ENCODE measurements at regions not wholly inside any gene's neighbourhood (a gene's known extent, or its start where the extent isn't known, plus 50 kb on each side); places are given as distances from the start of the nearest gene placed in this dataset.

DNA sequence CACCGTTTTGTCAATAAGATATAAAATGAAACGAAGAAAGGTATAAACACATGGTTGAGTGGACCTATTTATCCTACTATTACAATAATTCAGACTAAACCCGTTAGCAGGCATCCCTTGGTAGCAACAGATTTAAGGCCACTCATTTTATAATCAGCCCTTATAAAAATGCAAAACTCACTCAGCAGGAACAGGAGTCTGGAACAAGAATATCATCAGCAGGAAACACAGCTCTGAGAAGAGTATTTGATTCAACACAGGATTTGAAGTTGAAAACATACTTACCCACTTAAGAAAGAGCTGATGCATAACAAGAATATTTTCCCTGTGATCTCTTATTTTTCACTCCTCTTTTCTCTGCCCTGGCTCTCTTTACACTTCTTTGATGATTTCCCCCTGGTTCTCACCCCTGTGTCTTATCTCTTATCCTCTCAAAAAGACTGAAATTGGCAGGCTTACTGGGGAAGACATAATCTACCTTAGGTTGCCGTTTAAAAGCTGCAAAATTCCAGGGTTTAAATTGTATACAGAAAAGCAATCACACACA lies 1722.7 kb downstream of the SLITRK5 start:
- ATAC-seq (no peak), DNase-seq (ENCODE audit: low spot score) (no peak)
- no peaks in the 10 kb centered on the region for H3K9me2 ChIP-seq (ENCODE audit: insufficient read depth)
- H3K4me1 ChIP-seq (ENCODE audit: insufficient read depth): 0 out of 2 replicates have a peak, but pooled peaks cover 8% of the 10 kb centered on the region
- TF ChIP-seq EZH2 (IDR thresholded peaks at IDR 0.05; ENCODE audit: low read depth, unreplicated experiment) (no peak), JUNB (IDR thresholded peaks at IDR 0.05; ENCODE audit: unreplicated experiment) (no peak), EZH2phosphoT487 (IDR thresholded peaks at IDR 0.05; ENCODE audit: unreplicated experiment) (no peak), ZNF331 (CRISPR knock-in tag; IDR thresholded peaks at IDR 0.05; ENCODE audit: low read depth) (no peak), POLR2AphosphoS5 (IDR thresholded peaks at IDR 0.05; ENCODE audit: low read depth) (no peak), CREB1 (CRISPR knock-in tag; IDR thresholded peaks at IDR 0.05; ENCODE audit: low read depth) (no peak), ZNF114 (CRISPR knock-in tag; IDR thresholded peaks at IDR 0.05) (no peak), NANOG (IDR thresholded peaks at IDR 0.05; ENCODE audit: borderline replicate concordance) (no peak), STAT1 (IDR thresholded peaks at IDR 0.05; ENCODE audit: unreplicated experiment) (no peak)
- TF ChIP-seq, protein P1, sequence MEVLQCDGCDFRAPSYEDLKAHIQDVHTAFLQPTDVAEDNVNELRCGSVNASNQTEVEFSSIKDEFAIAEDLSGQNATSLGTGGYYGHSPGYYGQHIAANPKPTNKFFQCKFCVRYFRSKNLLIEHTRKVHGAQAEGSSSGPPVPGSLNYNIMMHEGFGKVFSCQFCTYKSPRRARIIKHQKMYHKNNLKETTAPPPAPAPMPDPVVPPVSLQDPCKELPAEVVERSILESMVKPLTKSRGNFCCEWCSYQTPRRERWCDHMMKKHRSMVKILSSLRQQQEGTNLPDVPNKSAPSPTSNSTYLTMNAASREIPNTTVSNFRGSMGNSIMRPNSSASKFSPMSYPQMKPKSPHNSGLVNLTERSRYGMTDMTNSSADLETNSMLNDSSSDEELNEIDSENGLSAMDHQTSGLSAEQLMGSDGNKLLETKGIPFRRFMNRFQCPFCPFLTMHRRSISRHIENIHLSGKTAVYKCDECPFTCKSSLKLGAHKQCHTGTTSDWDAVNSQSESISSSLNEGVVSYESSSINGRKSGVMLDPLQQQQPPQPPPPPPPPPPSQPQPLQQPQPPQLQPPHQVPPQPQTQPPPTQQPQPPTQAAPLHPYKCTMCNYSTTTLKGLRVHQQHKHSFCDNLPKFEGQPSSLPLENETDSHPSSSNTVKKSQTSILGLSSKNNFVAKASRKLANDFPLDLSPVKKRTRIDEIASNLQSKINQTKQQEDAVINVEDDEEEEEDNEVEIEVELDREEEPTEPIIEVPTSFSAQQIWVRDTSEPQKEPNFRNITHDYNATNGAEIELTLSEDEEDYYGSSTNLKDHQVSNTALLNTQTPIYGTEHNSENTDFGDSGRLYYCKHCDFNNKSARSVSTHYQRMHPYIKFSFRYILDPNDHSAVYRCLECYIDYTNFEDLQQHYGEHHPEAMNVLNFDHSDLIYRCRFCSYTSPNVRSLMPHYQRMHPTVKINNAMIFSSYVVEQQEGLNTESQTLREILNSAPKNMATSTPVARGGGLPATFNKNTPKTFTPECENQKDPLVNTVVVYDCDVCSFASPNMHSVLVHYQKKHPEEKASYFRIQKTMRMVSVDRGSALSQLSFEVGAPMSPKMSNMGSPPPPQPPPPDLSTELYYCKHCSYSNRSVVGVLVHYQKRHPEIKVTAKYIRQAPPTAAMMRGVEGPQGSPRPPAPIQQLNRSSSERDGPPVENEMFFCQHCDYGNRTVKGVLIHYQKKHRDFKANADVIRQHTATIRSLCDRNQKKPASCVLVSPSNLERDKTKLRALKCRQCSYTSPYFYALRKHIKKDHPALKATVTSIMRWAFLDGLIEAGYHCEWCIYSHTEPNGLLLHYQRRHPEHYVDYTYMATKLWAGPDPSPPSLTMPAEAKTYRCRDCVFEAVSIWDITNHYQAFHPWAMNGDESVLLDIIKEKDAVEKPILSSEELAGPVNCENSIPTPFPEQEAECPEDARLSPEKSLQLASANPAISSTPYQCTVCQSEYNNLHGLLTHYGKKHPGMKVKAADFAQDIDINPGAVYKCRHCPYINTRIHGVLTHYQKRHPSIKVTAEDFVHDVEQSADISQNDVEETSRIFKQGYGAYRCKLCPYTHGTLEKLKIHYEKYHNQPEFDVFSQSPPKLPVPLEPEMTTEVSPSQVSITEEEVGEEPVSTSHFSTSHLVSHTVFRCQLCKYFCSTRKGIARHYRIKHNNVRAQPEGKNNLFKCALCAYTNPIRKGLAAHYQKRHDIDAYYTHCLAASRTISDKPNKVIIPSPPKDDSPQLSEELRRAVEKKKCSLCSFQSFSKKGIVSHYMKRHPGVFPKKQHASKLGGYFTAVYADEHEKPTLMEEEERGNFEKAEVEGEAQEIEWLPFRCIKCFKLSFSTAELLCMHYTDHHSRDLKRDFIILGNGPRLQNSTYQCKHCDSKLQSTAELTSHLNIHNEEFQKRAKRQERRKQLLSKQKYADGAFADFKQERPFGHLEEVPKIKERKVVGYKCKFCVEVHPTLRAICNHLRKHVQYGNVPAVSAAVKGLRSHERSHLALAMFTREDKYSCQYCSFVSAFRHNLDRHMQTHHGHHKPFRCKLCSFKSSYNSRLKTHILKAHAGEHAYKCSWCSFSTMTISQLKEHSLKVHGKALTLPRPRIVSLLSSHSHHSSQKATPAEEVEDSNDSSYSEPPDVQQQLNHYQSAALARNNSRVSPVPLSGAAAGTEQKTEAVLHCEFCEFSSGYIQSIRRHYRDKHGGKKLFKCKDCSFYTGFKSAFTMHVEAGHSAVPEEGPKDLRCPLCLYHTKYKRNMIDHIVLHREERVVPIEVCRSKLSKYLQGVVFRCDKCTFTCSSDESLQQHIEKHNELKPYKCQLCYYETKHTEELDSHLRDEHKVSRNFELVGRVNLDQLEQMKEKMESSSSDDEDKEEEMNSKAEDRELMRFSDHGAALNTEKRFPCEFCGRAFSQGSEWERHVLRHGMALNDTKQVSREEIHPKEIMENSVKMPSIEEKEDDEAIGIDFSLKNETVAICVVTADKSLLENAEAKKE (CRISPR knock-in tag; IDR thresholded peaks at IDR 0.05): no peak
- TF ChIP-seq, protein P2, sequence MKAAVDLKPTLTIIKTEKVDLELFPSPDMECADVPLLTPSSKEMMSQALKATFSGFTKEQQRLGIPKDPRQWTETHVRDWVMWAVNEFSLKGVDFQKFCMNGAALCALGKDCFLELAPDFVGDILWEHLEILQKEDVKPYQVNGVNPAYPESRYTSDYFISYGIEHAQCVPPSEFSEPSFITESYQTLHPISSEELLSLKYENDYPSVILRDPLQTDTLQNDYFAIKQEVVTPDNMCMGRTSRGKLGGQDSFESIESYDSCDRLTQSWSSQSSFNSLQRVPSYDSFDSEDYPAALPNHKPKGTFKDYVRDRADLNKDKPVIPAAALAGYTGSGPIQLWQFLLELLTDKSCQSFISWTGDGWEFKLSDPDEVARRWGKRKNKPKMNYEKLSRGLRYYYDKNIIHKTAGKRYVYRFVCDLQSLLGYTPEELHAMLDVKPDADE (IDR thresholded peaks at IDR 0.05): no peak
- TF ChIP-seq, protein P3, sequence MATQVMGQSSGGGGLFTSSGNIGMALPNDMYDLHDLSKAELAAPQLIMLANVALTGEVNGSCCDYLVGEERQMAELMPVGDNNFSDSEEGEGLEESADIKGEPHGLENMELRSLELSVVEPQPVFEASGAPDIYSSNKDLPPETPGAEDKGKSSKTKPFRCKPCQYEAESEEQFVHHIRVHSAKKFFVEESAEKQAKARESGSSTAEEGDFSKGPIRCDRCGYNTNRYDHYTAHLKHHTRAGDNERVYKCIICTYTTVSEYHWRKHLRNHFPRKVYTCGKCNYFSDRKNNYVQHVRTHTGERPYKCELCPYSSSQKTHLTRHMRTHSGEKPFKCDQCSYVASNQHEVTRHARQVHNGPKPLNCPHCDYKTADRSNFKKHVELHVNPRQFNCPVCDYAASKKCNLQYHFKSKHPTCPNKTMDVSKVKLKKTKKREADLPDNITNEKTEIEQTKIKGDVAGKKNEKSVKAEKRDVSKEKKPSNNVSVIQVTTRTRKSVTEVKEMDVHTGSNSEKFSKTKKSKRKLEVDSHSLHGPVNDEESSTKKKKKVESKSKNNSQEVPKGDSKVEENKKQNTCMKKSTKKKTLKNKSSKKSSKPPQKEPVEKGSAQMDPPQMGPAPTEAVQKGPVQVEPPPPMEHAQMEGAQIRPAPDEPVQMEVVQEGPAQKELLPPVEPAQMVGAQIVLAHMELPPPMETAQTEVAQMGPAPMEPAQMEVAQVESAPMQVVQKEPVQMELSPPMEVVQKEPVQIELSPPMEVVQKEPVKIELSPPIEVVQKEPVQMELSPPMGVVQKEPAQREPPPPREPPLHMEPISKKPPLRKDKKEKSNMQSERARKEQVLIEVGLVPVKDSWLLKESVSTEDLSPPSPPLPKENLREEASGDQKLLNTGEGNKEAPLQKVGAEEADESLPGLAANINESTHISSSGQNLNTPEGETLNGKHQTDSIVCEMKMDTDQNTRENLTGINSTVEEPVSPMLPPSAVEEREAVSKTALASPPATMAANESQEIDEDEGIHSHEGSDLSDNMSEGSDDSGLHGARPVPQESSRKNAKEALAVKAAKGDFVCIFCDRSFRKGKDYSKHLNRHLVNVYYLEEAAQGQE (IDR thresholded peaks at IDR 0.05; ENCODE audit: unreplicated experiment): no peak
- TF ChIP-seq, protein P4, sequence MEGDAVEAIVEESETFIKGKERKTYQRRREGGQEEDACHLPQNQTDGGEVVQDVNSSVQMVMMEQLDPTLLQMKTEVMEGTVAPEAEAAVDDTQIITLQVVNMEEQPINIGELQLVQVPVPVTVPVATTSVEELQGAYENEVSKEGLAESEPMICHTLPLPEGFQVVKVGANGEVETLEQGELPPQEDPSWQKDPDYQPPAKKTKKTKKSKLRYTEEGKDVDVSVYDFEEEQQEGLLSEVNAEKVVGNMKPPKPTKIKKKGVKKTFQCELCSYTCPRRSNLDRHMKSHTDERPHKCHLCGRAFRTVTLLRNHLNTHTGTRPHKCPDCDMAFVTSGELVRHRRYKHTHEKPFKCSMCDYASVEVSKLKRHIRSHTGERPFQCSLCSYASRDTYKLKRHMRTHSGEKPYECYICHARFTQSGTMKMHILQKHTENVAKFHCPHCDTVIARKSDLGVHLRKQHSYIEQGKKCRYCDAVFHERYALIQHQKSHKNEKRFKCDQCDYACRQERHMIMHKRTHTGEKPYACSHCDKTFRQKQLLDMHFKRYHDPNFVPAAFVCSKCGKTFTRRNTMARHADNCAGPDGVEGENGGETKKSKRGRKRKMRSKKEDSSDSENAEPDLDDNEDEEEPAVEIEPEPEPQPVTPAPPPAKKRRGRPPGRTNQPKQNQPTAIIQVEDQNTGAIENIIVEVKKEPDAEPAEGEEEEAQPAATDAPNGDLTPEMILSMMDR (conservative IDR thresholded peaks at IDR 0.05; ENCODE audit: low read depth in 2 of 2): no peak
- H2AFZ ChIP-seq: peak overlapping the region; percentile 52; the same call in 1 of the 2 replicates
- no peaks in the 10 kb centered on the region for H3K27me3 ChIP-seq (ENCODE audit: insufficient read depth)
- no peak overlapping the region for H3K4me3 ChIP-seq
- H3K36me3 ChIP-seq (ENCODE audit: insufficient read depth): no peaks in the 10 kb centered on the region
- no peaks in the 10 kb centered on the region for H4K20me1 ChIP-seq (replicated peaks; ENCODE audit: insufficient read depth)
- no peak overlapping the region for H3K4me2 ChIP-seq
- H3K27ac ChIP-seq (ENCODE audit: low read depth): no peak overlapping the region
- H3K79me2 ChIP-seq (replicated peaks; ENCODE audit: insufficient read depth): no peaks in the 10 kb centered on the region
- H3K4me3 Mint-ChIP-seq: no peak overlapping the region
- H3K27me3 Mint-ChIP-seq (ENCODE audit: insufficient read depth, low read depth, poor library complexity): no peaks in the 10 kb centered on the region
- H3F3A ChIP-seq (replicated peaks; ENCODE audit: low read depth): no peaks in the 10 kb centered on the region
- no peaks in the 10 kb centered on the region for H3K36me3 Mint-ChIP-seq (ENCODE audit: low read depth)
- peak overlapping the region; percentile 64 for H3K27ac Mint-ChIP-seq
- no peaks in the 10 kb centered on the region; the same call in 2 of the 3 replicates for H3K9me3 Mint-ChIP-seq
- peaks cover 7% of the 10 kb centered on the region; the same call in 2 of the 3 replicates for H3K4me1 Mint-ChIP-seq

All from GM23338 (cell line).